ENCODE measurements at regions not wholly inside any gene's neighbourhood (a gene's known extent, or its start where the extent isn't known, plus 50 kb on each side); places are given as distances from the start of the nearest gene placed in this dataset.

DNA sequence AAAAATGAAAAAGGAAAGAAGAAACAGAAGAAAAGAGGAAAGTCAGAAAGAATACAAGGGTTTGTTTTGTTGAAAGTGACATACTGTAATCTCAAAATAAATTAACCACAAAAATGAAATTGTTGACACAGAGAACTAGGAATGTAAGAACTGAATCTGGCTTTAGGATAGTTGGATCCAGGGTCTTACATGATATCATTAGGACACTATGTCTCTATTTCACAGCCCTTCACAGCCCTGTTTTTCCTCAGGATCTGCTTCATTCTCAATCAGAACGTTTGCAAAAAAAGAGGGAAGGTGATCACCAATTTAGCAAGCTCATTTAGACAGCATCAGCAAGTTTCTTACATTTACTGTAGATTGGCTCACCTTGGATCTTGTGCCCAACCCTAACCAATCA is 188.5 kb upstream of the NREP start:
- Histone ChIP-seq H3K27ac (no peak overlapping the region), H3K4me3 (no peak overlapping the region), H3K27me3 (no peaks in the 10 kb centered on the region), H3K36me3 (no peaks in the 10 kb centered on the region), H3K4me1 (peaks cover 0 to 16% (median 4%) of the 10 kb centered on the region in 4 donors), H3K9me3 (no peaks in the 10 kb centered on the region)
- DNase-seq: no peak
- intact Hi-C loops (cut with DNase I; ENCODE audit: low total_unique reads): no loop called here
- TF ChIP-seq, protein P1, sequence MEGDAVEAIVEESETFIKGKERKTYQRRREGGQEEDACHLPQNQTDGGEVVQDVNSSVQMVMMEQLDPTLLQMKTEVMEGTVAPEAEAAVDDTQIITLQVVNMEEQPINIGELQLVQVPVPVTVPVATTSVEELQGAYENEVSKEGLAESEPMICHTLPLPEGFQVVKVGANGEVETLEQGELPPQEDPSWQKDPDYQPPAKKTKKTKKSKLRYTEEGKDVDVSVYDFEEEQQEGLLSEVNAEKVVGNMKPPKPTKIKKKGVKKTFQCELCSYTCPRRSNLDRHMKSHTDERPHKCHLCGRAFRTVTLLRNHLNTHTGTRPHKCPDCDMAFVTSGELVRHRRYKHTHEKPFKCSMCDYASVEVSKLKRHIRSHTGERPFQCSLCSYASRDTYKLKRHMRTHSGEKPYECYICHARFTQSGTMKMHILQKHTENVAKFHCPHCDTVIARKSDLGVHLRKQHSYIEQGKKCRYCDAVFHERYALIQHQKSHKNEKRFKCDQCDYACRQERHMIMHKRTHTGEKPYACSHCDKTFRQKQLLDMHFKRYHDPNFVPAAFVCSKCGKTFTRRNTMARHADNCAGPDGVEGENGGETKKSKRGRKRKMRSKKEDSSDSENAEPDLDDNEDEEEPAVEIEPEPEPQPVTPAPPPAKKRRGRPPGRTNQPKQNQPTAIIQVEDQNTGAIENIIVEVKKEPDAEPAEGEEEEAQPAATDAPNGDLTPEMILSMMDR (IDR thresholded peaks at IDR 0.05): no peak

DNA sequence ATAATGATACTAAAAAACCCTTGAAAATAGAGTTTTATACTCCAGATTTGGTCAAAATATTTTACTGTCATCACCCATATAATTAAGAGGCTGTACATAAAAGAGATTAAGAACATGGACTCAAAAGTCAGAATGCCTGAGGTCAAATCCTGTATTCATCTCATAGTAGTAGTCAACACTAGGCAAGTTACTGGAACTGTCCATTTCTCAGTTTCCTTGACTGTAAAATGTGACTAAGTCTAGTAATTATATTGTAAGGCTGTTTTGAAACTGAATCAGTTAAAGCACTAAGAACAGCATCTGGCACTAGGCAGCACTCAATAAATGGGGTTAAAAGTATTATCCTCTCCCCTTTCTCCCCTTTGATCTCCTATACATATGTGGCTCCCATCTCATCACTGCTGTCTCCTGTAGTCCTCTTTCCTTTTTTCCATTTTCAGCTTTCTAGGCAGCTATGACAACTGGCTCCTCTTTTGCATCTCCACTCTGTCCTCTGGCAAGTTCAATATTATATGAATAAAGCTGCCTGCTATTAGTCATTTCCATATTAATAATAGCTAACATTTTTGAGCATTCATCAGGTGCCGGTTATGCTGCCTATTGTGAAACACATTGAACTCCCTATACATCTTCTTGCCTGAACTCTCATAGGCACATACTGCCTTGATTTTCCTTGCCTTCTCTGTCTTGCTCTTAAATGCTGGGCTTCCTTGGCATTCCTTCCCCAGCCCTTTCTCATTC is 185.8 kb upstream of the NREP start:
- no peak for DNase-seq
- Histone ChIP-seq H3K27me3 (no peaks in the 10 kb centered on the region), H3K27ac (no peak overlapping the region), H3K4me1 (peaks cover 0 to 4% (median 0%) of the 10 kb centered on the region in 4 donors), H3K4me3 (no peak overlapping the region), H3K36me3 (no peaks in the 10 kb centered on the region), H3K9me3 (no peaks in the 10 kb centered on the region)
- intact Hi-C loops (cut with DNase I; ENCODE audit: low total_unique reads): no loop called here
- TF ChIP-seq, protein P1 (IDR thresholded peaks at IDR 0.05): no peak

DNA sequence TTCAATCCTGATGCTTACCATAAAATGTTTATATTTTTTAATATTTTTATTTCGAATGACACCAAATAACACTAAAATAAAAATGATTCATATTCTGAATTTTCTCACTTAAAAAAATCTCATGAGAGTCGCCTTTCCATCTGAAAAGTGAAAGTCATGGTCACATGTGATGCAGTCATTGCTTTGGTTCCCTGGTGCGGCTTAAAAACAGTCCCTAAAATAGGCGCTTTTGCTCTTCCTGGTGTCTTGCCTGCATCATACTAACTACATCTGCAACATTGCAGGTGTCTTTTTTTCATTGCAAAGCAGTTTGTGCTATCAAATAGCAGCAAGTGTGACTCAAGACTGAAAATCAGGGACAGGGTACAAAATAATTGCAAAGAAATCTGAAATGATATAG is 185.2 kb upstream of the NREP start:
- no peak overlapping the region for H3K4me3 ChIP-seq
- H3K36me3 ChIP-seq: no peaks in the 10 kb centered on the region
- TF ChIP-seq, protein P1 (IDR thresholded peaks at IDR 0.05): no peak
- intact Hi-C loops (cut with DNase I; ENCODE audit: low total_unique reads): no loop called here
- DNase-seq: no peak
- H3K27ac ChIP-seq: no peak overlapping the region
- H3K27me3 ChIP-seq: no peaks in the 10 kb centered on the region
- no peaks in the 10 kb centered on the region for H3K4me1 ChIP-seq
- no peaks in the 10 kb centered on the region for H3K9me3 ChIP-seq

DNA sequence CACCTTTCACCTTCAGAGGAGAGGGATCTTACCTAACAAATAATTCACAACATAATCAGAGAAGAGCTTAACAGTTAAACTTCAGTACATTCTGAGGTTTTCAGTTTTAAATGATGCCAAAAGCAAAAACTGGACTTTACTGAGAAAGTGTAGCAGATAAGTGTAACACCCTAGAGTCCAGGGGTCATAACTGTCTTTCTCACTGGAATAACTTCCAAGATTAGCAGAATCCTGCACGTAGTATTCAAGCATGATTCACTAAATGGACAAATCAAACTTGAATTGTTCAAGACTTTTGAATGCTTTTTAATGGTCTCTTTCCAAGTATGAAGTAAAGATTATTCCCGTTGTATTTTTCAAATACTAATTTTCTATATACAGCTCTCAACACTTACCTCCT is 180.1 kb upstream of the NREP start:
- Histone ChIP-seq H3K36me3 (no peaks in the 10 kb centered on the region), H3K4me1 (peaks cover 0 to 14% (median 9%) of the 10 kb centered on the region in 4 donors), H3K4me3 (no peak overlapping the region), H3K9me3 (no peaks in the 10 kb centered on the region), H3K27me3 (no peaks in the 10 kb centered on the region), H3K27ac (no peak overlapping the region)
- TF ChIP-seq, protein P1 (IDR thresholded peaks at IDR 0.05): no peak
- no peak for DNase-seq
- intact Hi-C loops (cut with DNase I; ENCODE audit: low total_unique reads): no loop called here

DNA sequence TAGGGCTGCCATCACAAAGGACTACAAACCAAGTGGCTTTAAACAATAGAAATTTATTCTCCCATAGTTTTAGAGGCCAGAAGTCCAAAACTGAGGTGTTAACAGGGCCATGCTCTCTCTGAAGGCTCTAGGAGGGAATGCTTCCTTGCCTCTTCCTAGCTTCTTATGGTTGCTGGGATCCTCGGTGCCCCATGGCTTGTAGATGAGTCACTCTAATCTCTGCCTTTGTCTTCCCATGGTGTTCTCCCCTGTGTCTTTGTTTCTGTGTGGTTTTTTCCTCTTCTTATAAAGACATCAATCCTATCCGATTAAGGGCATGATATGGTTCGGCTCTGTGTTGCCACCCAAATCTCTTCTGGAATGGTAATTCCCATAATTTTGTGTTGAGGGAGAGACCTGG is 178.8 kb upstream of the NREP start:
- Histone ChIP-seq H3K36me3 (no peaks in the 10 kb centered on the region), H3K4me3 (no peak overlapping the region), H3K4me1 (peaks cover 0 to 14% (median 9%) of the 10 kb centered on the region in 4 donors), H3K27ac (no peak overlapping the region), H3K9me3 (no peaks in the 10 kb centered on the region), H3K27me3 (no peaks in the 10 kb centered on the region)
- intact Hi-C loops (cut with DNase I; ENCODE audit: low total_unique reads): no loop called here
- no peak for DNase-seq
- TF ChIP-seq, protein P1 (IDR thresholded peaks at IDR 0.05): no peak
